ENCODE measurements at regions not wholly inside any gene's neighbourhood (a gene's known extent, or its start where the extent isn't known, plus 50 kb on each side); places are given as distances from the start of the nearest gene placed in this dataset.

GRCh38 chr3:78519281-78519680, 1248.5 kb downstream of the ROBO1 start:
- no peak for DNase-seq (ENCODE audit: low spot score)

DNA sequence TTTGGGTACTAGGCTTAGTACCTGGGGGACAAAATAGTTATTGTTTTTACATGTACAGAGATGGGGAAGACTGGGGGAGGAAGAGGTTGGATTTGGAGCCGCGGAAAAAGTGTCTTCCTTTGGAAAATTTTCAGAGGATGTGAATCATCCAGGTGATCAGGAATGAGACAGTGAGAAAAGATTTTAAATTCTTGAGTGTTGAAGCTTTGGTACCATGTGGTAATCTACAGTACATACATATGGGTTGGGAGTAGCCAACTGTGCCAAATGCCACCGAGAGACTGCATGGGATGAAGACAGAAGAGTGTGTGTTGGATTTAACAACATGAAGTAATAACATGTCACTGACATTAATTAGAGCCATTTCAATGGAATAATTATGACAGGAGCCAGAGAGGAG, 1238.2 kb downstream of the ROBO1 start:
- no peak for DNase-seq (ENCODE audit: low spot score)

DNA sequence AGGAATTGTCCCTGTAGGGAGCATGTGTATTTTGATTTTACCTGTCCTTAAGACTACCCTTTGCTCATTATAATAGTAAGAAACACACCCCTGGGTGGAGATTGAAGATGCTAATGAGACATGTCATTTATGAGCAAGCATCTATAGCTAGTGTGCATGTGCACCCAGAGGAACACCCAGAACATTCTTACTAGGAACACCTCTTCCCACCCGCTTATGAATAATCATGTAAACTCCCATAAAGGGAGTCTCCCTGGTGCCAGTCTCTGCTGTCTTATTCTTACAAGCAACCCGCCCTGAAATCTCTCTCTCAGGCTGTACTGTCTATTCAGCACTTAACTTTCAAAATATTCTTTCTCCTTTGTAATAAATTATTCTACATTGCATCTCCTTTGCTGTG, 1227.3 kb downstream of the ROBO1 start:
- no peak for DNase-seq (ENCODE audit: low spot score)

DNA sequence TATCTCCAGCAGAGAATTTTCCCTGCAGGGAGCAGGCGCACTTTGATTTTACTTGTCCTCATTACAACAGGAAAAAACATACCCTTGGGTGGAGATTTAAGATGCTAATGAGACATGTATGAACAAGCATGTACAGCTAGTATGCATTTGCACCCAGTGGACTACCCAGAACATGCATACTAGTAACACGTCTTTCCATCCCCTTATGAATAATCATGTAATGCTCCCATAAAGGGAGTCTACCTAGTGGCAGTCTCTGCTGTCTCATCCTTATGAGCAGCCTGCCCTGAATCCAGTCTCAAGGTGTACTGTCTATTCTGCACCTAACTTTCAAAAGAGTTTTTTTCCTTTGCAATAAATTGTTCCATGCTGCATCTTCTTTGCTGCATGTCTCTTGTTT, 1222.0 kb downstream of the ROBO1 start:
- DNase-seq (ENCODE audit: low spot score) = no peak
